Esophagus muscularis mucosa (tissue), 4 donors: ENCODE measurements at regions not wholly inside any gene's neighbourhood (a gene's known extent, or its start where the extent isn't known, plus 50 kb on each side); places are given as distances from the start of the nearest gene placed in this dataset.

Source experiments
- CTCF ChIP-seq, 3 experiments: fragments of 200-600 bp in 2 of 3; fragments of 450-650 bp in 1 of 3; sonication (generic) in 2 of 3; IDR thresholded peaks; one replicate each; pipeline ENCODE4 v1.5.1; 2017 to 2019; ENCODE audit warnings: antibody characterized with exemption in 3 of 3, mild to moderate bottlenecking in 2 of 3, moderate library complexity in 1 of 3
- EP300 ChIP-seq: sonication (generic); formaldehyde crosslinking; IDR thresholded peaks from one replicate; pipeline ENCODE4 v1.6.1; 2017; ENCODE audit warnings: antibody characterized with exemption
- POLR2A ChIP-seq: fragments of 450-650 bp; IDR thresholded peaks from one replicate; pipeline ENCODE4 v1.6.1; 2017; ENCODE audit warnings: antibody characterized with exemption, moderate library complexity, mild to moderate bottlenecking, low read depth

- no peak for TF ChIP-seq POLR2A
- TF ChIP-seq CTCF (IDR thresholded peaks at IDR 0.05) = no peak
- TF ChIP-seq EP300 = no peak
Measured at GRCh38 chr14:26810631-26811030, 212.8 kb upstream of the NOVA1 start.
